Heart left ventricle (tissue), 13 donors: ENCODE measurements at regions not wholly inside any gene's neighbourhood (a gene's known extent, or its start where the extent isn't known, plus 50 kb on each side); places are given as distances from the start of the nearest gene placed in this dataset.

ENCODE experiments used
- POLR2A ChIP-seq, 2 donors: fragments of 450-650 bp; IDR thresholded peaks; one replicate each; pipeline ENCODE4 v1.6.1; 2017; ENCODE audit warnings: antibody characterized with exemption in 2 of 2, mild to moderate bottlenecking in 2 of 2, moderate library complexity in 2 of 2
- TF ChIP-seq, protein P1 (sequence below), 12 donors: fragments of 200-600 bp; sonication (generic) in 4 of 12; IDR thresholded peaks; one replicate each; pipeline versions ENCODE4 v1.5.0 to v1.8.0; 2018 to 2022; ENCODE audit warnings: antibody characterized with exemption in 12 of 12, mild to moderate bottlenecking in 5 of 12
- donor health status: ischemic (EF 13 %, LVEDD 7.1; RV severe dilation, severe dysfunction).
- donor health status: DM: no; HTN: yes; CAD: no.
- donor health status: DM: no; HTN: no; CAD: no.
- donor health status: ischemic (EF 25% LVEDD 6.9; RV normal size, moderate dysfunction).
- donor health status: ischemic (EF 25% LVEDD 5.7; RV mildly dilated, moderate dysfunction).
- donor health status: ischemic (EF 35%, LVEDD 5.7; RV mildly dilated, moderate dysfunction).
- donor health status: nonischemic (EF 11% LVEDD 7.7; RV severe dilation, severe dysfunction).
- donor health status: DM: yes; HTN: yes; CAD: no.
- donor health status: PGD.
- donor health status: ischemic (EF 29% LVEDD 5.4; RV normal size, mild dysfunction).
- donor health status: nonischemic (EF 23%, LVEDD 6.1; RV moderate dilation, normal function).

DNA sequence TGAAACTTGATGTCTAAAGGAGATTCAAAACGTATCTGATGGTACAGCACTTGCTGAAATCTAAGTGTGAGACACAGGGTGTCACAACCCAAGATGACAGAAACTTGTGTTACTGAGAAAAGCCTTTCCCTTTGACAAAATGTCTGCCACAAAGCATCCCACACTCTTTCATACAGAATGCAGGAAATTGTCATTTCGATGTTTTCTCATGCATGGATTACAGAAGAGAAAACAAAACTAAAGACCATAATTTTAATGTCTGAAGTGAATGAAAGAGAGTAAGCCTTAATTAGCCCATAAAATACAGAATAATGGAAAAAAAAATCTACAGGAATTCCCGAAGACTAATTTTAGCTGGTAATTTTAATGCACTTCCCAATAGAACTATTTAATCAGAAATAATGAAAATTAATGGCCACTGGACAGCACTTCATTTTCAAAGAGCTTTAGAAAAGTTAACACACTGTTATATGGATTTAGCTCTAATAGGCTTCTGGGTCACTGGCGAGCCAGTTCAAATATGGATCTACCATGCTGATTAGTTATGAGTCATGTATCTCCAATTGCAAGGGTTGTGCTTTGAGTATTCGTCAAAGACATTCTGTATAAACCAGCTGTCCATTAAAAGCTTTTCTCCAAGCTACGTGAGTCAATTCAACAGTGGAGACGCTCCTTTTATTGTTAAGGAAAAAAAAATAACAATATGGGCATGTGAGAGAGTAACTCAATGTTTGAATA, 656.7 kb downstream of the SLC16A7 start:
- TF ChIP-seq, protein P1, sequence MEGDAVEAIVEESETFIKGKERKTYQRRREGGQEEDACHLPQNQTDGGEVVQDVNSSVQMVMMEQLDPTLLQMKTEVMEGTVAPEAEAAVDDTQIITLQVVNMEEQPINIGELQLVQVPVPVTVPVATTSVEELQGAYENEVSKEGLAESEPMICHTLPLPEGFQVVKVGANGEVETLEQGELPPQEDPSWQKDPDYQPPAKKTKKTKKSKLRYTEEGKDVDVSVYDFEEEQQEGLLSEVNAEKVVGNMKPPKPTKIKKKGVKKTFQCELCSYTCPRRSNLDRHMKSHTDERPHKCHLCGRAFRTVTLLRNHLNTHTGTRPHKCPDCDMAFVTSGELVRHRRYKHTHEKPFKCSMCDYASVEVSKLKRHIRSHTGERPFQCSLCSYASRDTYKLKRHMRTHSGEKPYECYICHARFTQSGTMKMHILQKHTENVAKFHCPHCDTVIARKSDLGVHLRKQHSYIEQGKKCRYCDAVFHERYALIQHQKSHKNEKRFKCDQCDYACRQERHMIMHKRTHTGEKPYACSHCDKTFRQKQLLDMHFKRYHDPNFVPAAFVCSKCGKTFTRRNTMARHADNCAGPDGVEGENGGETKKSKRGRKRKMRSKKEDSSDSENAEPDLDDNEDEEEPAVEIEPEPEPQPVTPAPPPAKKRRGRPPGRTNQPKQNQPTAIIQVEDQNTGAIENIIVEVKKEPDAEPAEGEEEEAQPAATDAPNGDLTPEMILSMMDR (IDR thresholded peaks at IDR 0.05), result no peak
- TF ChIP-seq POLR2A (IDR thresholded peaks at IDR 0.05), result no peak
